Liver (tissue), 8 donors: ENCODE measurements at regions not wholly inside any gene's neighbourhood (a gene's known extent, or its start where the extent isn't known, plus 50 kb on each side); places are given as distances from the start of the nearest gene placed in this dataset.

Source experiments
- DNase-seq: peaks from one replicate; pipeline ENCODE4 v3.0.0-alpha.2; 2017; ENCODE audit warnings: low spot score
- H3K27ac ChIP-seq, 2 donors: one replicate each; pipeline ENCODE4 v1.7.0; 2013; ENCODE audit warnings: inconsistent platforms in 2 of 2, low read length in 2 of 2, control low read depth in 1 of 2, low read depth in 1 of 2, mild to moderate bottlenecking in 1 of 2
- H3K27me3 ChIP-seq, 4 donors: one replicate each; pipeline versions ENCODE4 v1.6.1 to v1.7.0; 2013; ENCODE audit warnings: low read length in 3 of 4, inconsistent platforms in 1 of 4, mild to moderate bottlenecking in 1 of 4, moderate library complexity in 1 of 4; ENCODE audit not compliant: control insufficient read depth in 4 of 4, insufficient read depth in 4 of 4
- H3K36me3 ChIP-seq, 4 donors: one replicate each; pipeline versions ENCODE4 v1.6.1 to v1.7.0; 2013; ENCODE audit warnings: low read length in 3 of 4, mild to moderate bottlenecking in 3 of 4, low read depth in 1 of 4, moderate library complexity in 1 of 4; ENCODE audit not compliant: control insufficient read depth in 4 of 4, insufficient read depth in 3 of 4
- H3K4me1 ChIP-seq, 4 donors: one replicate each; pipeline versions ENCODE4 v1.6.1 to v1.7.0; 2013; ENCODE audit warnings: low read length in 3 of 4, mild to moderate bottlenecking in 3 of 4, moderate library complexity in 1 of 4; ENCODE audit not compliant: control insufficient read depth in 4 of 4, insufficient read depth in 4 of 4
- H3K4me3 ChIP-seq, 3 donors: one replicate each; pipeline versions ENCODE4 v1.6.1 to v1.7.0; 2013; ENCODE audit warnings: low read length in 3 of 3, control low read depth in 1 of 3, low read depth in 1 of 3, mild to moderate bottlenecking in 1 of 3
- H3K9ac ChIP-seq, 2 donors: one replicate each; pipeline ENCODE4 v1.7.0; 2013; ENCODE audit warnings: low read length in 2 of 2, mild to moderate bottlenecking in 2 of 2, moderate library complexity in 2 of 2, control low read depth in 1 of 2, low read depth in 1 of 2
- H3K9me3 ChIP-seq, 4 donors: one replicate each; pipeline versions ENCODE4 v1.6.1 to v1.7.0; 2013; ENCODE audit warnings: low read length in 3 of 4; ENCODE audit not compliant: control insufficient read depth in 4 of 4
- CTCF ChIP-seq: fragments of 150-350 bp; IDR thresholded peaks from 2 replicates; pipeline ENCODE4 v1.5.1; 2017; ENCODE audit warnings: improper control_type of control experiment, low read depth, low read length; ENCODE audit not compliant: missing input control
- EGR1 ChIP-seq, 2 donors: IDR thresholded peaks; 2 replicates each; pipeline ENCODE4 v1.6.1; 2016 to 2018; ENCODE audit warnings: antibody characterized with exemption in 2 of 2, low read depth in 2 of 2
- FOXA1 ChIP-seq: IDR thresholded peaks from 2 replicates; pipeline ENCODE4 v1.6.1; 2016; ENCODE audit warnings: antibody characterized with exemption
- FOXA2 ChIP-seq: IDR thresholded peaks from 2 replicates; pipeline ENCODE4 v1.6.1; 2016; ENCODE audit warnings: antibody characterized with exemption
- GABPA ChIP-seq, 2 donors: IDR thresholded peaks in 1 of 2; conservative IDR thresholded peaks in 1 of 2; 2 replicates each; pipeline ENCODE4 v1.6.1; 2016; ENCODE audit warnings: antibody characterized with exemption in 2 of 2, mild to moderate bottlenecking in 1 of 2, moderate library complexity in 1 of 2
- HNF4A ChIP-seq, 2 donors: conservative IDR thresholded peaks; 2 replicates each; pipeline ENCODE4 v1.6.1; 2016; ENCODE audit warnings: antibody characterized with exemption in 2 of 2, mild to moderate bottlenecking in 2 of 2
- HNF4G ChIP-seq: IDR thresholded peaks from 2 replicates; pipeline ENCODE4 v1.6.1; 2016; ENCODE audit warnings: antibody characterized with exemption
- JUND ChIP-seq, 2 donors: IDR thresholded peaks; 2 replicates each; pipeline ENCODE4 v1.6.1; 2016; ENCODE audit warnings: antibody characterized with exemption in 2 of 2
- MAX ChIP-seq: IDR thresholded peaks from 2 replicates; pipeline ENCODE4 v1.6.1; 2016; ENCODE audit warnings: antibody characterized with exemption
- NR2F2 ChIP-seq: IDR thresholded peaks from 2 replicates; pipeline ENCODE4 v1.6.1; 2016; ENCODE audit warnings: antibody characterized with exemption
- RAD21 ChIP-seq, 2 donors: IDR thresholded peaks; 2 replicates each; pipeline ENCODE4 v1.6.1; 2016; ENCODE audit warnings: antibody characterized with exemption in 2 of 2, mild to moderate bottlenecking in 2 of 2
- REST ChIP-seq: IDR thresholded peaks from 2 replicates; pipeline ENCODE4 v1.6.1; 2016; ENCODE audit warnings: antibody characterized with exemption, mild to moderate bottlenecking
- RXRA ChIP-seq, 2 donors: IDR thresholded peaks; 2 replicates each; pipeline ENCODE4 v1.6.1; 2017 to 2018; ENCODE audit warnings: antibody characterized with exemption in 2 of 2, mild to moderate bottlenecking in 1 of 2
- SP1 ChIP-seq: IDR thresholded peaks from 2 replicates; pipeline ENCODE4 v1.6.1; 2018; ENCODE audit warnings: antibody characterized with exemption, mild to moderate bottlenecking
- TAF1 ChIP-seq: conservative IDR thresholded peaks from 2 replicates; pipeline ENCODE4 v1.6.1; 2016; ENCODE audit warnings: antibody characterized with exemption, mild to moderate bottlenecking
- YY1 ChIP-seq: IDR thresholded peaks from 2 replicates; pipeline ENCODE4 v1.6.1; 2016; ENCODE audit warnings: antibody characterized with exemption, mild to moderate bottlenecking
- ZBTB33 ChIP-seq: IDR thresholded peaks from 2 replicates; pipeline ENCODE4 v1.6.1; 2016; ENCODE audit warnings: antibody characterized with exemption
- WGBS: extraction: QIAGEN DNeasy Blood & Tissue Kit; methylation state at CpG from one replicate; pipeline ENCODE4 v1.1.7; 2013; 5-methylcytosine and 5-hydroxymethylcytosine counted together
- TF ChIP-seq, protein P1 (sequence below): IDR thresholded peaks from 2 replicates; pipeline ENCODE4 v1.6.1; 2016; ENCODE audit warnings: antibody characterized with exemption
- donor health status: healthy.
- donor health status: healthy.
- donor health status: healthy.
- donor health status: healthy.
- donor health status: healthy.

DNA sequence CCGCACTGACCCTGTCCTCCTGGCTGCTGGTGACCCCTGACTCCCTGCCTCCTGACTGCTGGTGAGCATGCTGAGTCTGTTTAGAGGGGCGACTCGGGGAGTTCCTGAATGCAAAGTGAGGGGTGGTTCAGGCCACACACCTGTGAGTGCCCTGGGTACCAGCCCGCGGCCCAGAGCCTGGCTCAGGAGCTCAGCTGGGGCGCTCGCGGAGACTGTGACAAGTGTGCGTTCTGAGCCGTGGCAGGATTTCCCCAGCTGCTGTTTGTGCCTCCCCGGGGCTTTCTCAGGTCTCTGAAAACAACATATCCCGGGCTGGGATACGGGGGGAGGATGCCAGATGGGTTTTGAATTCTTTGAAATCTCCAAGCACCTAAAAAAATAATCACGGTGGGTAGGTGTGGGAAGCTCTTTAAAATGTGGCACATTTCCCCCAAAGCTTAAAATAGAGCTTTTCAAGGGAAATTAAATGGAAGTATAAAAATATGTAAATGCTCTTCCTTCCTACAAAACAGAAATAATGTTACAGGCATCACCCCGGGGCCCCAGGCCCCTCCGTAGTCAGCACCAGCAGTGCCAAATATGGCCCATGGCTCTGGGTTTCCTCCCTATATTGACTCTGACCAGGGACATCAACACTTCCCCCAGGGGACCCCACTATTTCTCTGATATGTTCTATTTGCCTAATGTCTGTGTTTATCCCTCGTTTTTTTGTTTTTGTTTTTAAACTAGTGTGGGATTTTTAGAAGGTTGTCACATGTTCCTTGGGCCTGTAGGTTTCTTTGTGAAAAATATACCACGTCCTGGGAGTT is 49.9 kb upstream of the TAGAP start:
- H3K4me3 ChIP-seq = no peak overlapping the region
- no peaks in the 10 kb centered on the region for H3K9me3 ChIP-seq
- H3K27ac ChIP-seq = no peak overlapping the region
- no peak for TF ChIP-seq EGR1 (IDR thresholded peaks at IDR 0.05; ENCODE audit: low read depth in 2 of 2)
- no peak for TF ChIP-seq RXRA (IDR thresholded peaks at IDR 0.05)
- no peak for TF ChIP-seq CTCF
- no peak for TF ChIP-seq ZBTB33
- no peak for TF ChIP-seq HNF4G
- no peak for TF ChIP-seq YY1
- no peak for TF ChIP-seq TAF1
- no peak for TF ChIP-seq REST
- no peak for TF ChIP-seq FOXA2
- no peak for TF ChIP-seq MAX
- TF ChIP-seq NR2F2 = no peak
- no peak for TF ChIP-seq RAD21 (IDR thresholded peaks at IDR 0.05)
- TF ChIP-seq SP1 = no peak
- TF ChIP-seq, protein P1, sequence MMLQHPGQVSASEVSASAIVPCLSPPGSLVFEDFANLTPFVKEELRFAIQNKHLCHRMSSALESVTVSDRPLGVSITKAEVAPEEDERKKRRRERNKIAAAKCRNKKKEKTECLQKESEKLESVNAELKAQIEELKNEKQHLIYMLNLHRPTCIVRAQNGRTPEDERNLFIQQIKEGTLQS = no peak
- TF ChIP-seq FOXA1 = no peak
- TF ChIP-seq JUND (IDR thresholded peaks at IDR 0.05) = no peak
- no peak for TF ChIP-seq HNF4A (conservative IDR thresholded peaks at IDR 0.05)
- TF ChIP-seq GABPA (IDR thresholded peaks at IDR 0.05 in 1 of 2, conservative IDR thresholded peaks at IDR 0.05 in 1 of 2) = no peak
- H3K4me1 ChIP-seq = no peaks in the 10 kb centered on the region
- peak; percentile 30 for DNase-seq
- no peak overlapping the region for H3K9ac ChIP-seq
- H3K27me3 ChIP-seq = no peaks in the 10 kb centered on the region
- no peaks in the 10 kb centered on the region for H3K36me3 ChIP-seq
- 67% methylated on average over 18 of the region's 18 CpGs for WGBS
